ENCODE measurements at regions not wholly inside any gene's neighbourhood (a gene's known extent, or its start where the extent isn't known, plus 50 kb on each side); places are given as distances from the start of the nearest gene placed in this dataset.

DNA sequence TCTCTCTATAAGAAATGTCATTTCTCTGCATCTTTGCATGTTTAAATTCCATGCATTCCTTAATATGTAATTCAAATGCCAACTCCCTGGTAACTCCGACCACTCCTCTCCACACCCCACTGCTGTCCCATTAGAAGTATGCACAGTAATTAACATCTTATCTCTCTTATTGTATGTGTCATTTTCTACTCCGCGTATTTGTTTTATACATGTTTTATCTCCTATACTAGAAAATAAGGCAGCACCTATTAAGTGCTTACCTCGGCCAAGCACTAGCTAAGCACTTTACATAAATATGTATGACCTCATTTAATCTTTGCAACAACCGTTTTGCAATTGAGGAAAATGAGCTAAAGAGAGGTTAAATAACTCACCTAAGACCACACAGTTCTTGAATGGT lies 469.8 kb downstream of the BCAT1 start:
- no peak for DNase-seq
- WGBS (ENCODE audit: insufficient coverage, low lambda C conversion rate): 60% methylated on average over 2 of the region's 5 CpGs
- H3K4me1 ChIP-seq (ENCODE audit: control insufficient read depth, insufficient read depth, low read length): no peaks in the 10 kb centered on the region
- H3K36me3 ChIP-seq (ENCODE audit: control insufficient read depth, insufficient read depth, low read length): no peaks in the 10 kb centered on the region
- no peaks in the 10 kb centered on the region for H3K27me3 ChIP-seq (ENCODE audit: control insufficient read depth, insufficient read depth, low read length)
- no peak overlapping the region for H3K4me3 ChIP-seq (ENCODE audit: low read length)
- H3K9me3 ChIP-seq (ENCODE audit: control insufficient read depth, low read depth, low read length): no peaks in the 10 kb centered on the region
- H3K27ac ChIP-seq (ENCODE audit: low read length): no peak overlapping the region

DNA sequence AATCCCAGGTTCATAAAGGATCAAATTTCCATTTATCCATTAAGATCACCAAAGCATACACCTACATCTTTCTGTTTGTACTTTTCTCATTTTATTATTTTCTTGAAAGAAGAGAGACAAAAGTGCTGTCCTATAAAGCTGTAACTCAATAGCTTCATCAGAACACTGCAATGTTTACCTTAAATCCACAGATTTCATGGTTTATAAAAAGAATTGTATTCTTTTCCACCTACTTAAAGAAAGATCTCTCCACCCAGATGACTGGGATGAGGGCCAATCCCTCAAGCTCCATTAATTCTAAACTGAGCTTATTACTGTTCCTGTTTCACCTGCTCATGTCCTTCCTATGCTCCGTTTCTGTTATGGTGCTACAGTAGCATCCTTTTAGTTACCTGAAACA lies 470.6 kb downstream of the BCAT1 start:
- Histone ChIP-seq H3K27ac (ENCODE audit: low read length) (no peak overlapping the region), H3K4me1 (ENCODE audit: control insufficient read depth, insufficient read depth, low read length) (no peaks in the 10 kb centered on the region), H3K27me3 (ENCODE audit: control insufficient read depth, insufficient read depth, low read length) (no peaks in the 10 kb centered on the region), H3K9me3 (ENCODE audit: control insufficient read depth, low read depth, low read length) (no peaks in the 10 kb centered on the region), H3K36me3 (ENCODE audit: control insufficient read depth, insufficient read depth, low read length) (no peaks in the 10 kb centered on the region), H3K4me3 (ENCODE audit: low read length) (no peak overlapping the region)
- DNase-seq: no peak
- WGBS (ENCODE audit: insufficient coverage, low lambda C conversion rate): no CpG with 5 or more reads among the region's 1 CpG

DNA sequence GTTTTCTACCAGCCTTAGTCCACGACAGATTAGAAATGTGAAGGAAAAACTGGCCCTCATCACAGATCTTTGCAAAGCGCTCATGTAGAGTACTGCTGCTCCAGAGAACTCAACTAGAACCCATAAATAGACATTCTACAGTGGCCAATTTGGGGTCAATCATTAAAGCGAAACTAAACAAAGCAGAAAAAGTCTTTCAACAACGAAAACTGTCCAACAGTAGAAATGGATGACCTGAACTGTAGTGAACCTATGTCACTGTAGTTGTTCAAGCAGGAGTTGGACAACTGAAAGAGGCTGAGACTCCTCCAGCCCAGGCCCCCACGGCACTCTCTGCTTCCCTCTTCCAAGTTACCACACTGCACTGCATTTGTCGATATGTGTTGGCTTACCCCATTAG lies 472.6 kb downstream of the BCAT1 start:
- Histone ChIP-seq H3K27me3 (ENCODE audit: control insufficient read depth, insufficient read depth, low read length) (no peaks in the 10 kb centered on the region), H3K4me1 (ENCODE audit: control insufficient read depth, insufficient read depth, low read length) (no peaks in the 10 kb centered on the region), H3K4me3 (ENCODE audit: low read length) (no peak overlapping the region), H3K36me3 (ENCODE audit: control insufficient read depth, insufficient read depth, low read length) (no peaks in the 10 kb centered on the region), H3K9me3 (ENCODE audit: control insufficient read depth, low read depth, low read length) (no peaks in the 10 kb centered on the region), H3K27ac (ENCODE audit: low read length) (no peak overlapping the region)
- no peak for DNase-seq
- 75% methylated on average over 2 of the region's 6 CpGs for WGBS (ENCODE audit: insufficient coverage, low lambda C conversion rate)

DNA sequence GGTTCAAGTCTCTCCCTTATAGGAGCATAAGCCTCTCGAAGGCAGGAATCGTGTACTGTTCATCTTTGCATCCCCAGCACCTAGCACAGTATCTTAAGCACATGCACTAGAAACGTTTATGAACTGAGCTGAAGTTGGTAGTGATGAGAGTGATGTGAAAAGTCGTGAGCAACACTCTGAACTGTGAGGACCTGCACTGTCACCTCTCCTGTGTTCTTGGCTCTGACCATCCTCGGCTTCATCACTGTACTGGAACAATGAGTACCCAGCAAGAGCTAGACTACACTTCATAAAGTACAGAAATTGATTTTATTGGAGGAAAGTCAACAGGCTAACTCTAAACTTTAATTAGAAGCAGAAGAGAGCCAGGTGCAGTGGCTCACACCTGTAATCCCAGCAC lies 473.6 kb downstream of the BCAT1 start:
- Histone ChIP-seq H3K27me3 (ENCODE audit: control insufficient read depth, insufficient read depth, low read length) (no peaks in the 10 kb centered on the region), H3K27ac (ENCODE audit: low read length) (no peak overlapping the region), H3K9me3 (ENCODE audit: control insufficient read depth, low read depth, low read length) (no peaks in the 10 kb centered on the region), H3K36me3 (ENCODE audit: control insufficient read depth, insufficient read depth, low read length) (no peaks in the 10 kb centered on the region), H3K4me1 (ENCODE audit: control insufficient read depth, insufficient read depth, low read length) (no peaks in the 10 kb centered on the region), H3K4me3 (ENCODE audit: low read length) (no peak overlapping the region)
- WGBS (ENCODE audit: insufficient coverage, low lambda C conversion rate): no CpG with 5 or more reads among the region's 5 CpGs
- no peak for DNase-seq

DNA sequence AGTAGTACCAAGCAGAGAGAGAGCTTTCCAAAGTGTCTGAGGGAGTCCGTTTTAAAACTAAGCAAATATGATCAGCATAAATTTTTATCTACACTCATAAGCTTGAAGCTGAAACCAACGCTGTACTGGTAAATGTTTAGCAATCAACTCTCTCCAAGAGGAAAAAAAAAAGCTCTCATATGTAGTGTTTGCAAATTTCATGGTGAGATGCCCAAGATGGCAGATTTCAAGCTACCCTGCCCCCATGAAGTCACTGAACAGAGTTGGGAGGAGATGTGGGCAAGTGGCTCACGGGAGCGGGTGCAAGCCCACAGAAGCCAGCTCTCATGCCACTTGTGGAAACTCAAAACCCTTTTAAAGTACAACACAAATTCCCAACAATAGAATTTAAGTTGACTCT lies 475.8 kb downstream of the BCAT1 start:
- Histone ChIP-seq H3K27ac (ENCODE audit: low read length) (no peak overlapping the region), H3K4me1 (ENCODE audit: control insufficient read depth, insufficient read depth, low read length) (no peaks in the 10 kb centered on the region), H3K4me3 (ENCODE audit: low read length) (no peak overlapping the region), H3K27me3 (ENCODE audit: control insufficient read depth, insufficient read depth, low read length) (no peaks in the 10 kb centered on the region), H3K36me3 (ENCODE audit: control insufficient read depth, insufficient read depth, low read length) (no peaks in the 10 kb centered on the region), H3K9me3 (ENCODE audit: control insufficient read depth, low read depth, low read length) (no peaks in the 10 kb centered on the region)
- WGBS (ENCODE audit: insufficient coverage, low lambda C conversion rate): no CpG with 5 or more reads among the region's 4 CpGs
- no peak for DNase-seq

DNA sequence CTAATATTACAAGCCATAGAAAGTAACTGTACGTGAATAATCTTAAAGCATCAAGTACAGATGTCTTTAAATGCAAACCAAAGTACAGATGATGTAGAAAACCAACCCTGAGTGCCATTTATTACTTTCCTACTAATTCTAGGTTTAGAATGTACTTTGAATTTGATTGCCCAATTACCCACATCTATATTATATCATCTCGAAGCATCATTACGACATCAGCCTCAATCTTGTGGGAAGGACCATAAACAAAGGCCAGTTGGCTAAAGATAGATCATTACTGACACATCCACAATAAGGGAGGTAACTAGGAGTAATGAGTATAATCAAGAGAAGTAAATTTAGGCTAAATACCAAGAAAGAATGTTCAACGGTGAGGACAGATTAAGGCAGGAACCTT lies 478.9 kb downstream of the BCAT1 start:
- Histone ChIP-seq H3K4me1 (ENCODE audit: control insufficient read depth, insufficient read depth, low read length) (no peaks in the 10 kb centered on the region), H3K4me3 (ENCODE audit: low read length) (no peak overlapping the region), H3K27me3 (ENCODE audit: control insufficient read depth, insufficient read depth, low read length) (no peaks in the 10 kb centered on the region), H3K9me3 (ENCODE audit: control insufficient read depth, low read depth, low read length) (no peaks in the 10 kb centered on the region), H3K27ac (ENCODE audit: low read length) (no peak overlapping the region), H3K36me3 (ENCODE audit: control insufficient read depth, insufficient read depth, low read length) (no peaks in the 10 kb centered on the region)
- 78% methylated on average over 3 of the region's 4 CpGs for WGBS (ENCODE audit: insufficient coverage, low lambda C conversion rate)
- no peak for DNase-seq

DNA sequence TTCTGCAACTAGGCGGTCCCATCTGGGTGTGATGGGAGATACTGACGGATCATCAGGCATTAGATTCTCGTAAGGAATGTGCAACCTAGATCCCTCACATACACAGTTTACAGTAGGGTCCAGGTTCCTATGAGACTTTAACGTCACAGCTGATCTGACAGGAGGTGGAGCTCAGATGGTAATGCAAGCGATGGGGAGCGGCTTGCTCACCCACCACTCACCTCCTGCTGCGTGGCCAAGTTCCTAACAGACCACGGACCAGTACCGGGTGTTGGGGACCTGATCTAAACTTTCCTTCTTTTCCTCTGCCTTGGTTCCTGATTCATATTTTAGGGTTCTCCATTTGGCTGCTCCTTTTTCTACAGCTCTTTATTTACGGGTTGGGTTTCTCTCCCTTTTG lies 479.8 kb downstream of the BCAT1 start:
- no peak for DNase-seq
- H3K9me3 ChIP-seq (ENCODE audit: control insufficient read depth, low read depth, low read length): no peaks in the 10 kb centered on the region
- H3K4me1 ChIP-seq (ENCODE audit: control insufficient read depth, insufficient read depth, low read length): no peaks in the 10 kb centered on the region
- no peak overlapping the region for H3K4me3 ChIP-seq (ENCODE audit: low read length)
- H3K27ac ChIP-seq (ENCODE audit: low read length): no peak overlapping the region
- no peaks in the 10 kb centered on the region for H3K36me3 ChIP-seq (ENCODE audit: control insufficient read depth, insufficient read depth, low read length)
- no peaks in the 10 kb centered on the region for H3K27me3 ChIP-seq (ENCODE audit: control insufficient read depth, insufficient read depth, low read length)
- 97% methylated on average over 4 of the region's 10 CpGs for WGBS (ENCODE audit: insufficient coverage, low lambda C conversion rate)

DNA sequence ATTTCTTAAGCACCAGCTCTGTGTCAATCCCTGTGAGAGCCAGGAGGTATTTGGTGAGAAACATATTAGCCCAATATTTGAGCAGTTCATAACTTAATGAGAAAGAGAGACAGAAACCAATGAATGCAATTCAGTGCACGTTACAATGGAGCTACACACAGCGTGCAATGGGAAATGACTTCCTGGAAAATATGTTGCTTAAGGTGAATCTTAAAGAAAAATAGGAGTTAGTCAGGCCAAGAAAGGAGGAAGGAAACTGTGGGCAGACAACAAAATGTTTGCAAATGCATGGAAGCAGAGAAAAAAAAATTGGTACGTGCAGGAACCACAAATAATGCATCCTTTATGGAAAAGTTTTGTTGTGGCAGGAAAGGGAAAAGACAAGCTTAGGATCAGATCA lies 481.7 kb downstream of the BCAT1 start:
- whole genome bisulfite sequencing (ENCODE audit: insufficient coverage, low lambda C conversion rate): 83% methylated on average over 1 of the region's 3 CpGs
- no peaks in the 10 kb centered on the region for H3K4me1 ChIP-seq (ENCODE audit: control insufficient read depth, insufficient read depth, low read length)
- H3K27me3 ChIP-seq (ENCODE audit: control insufficient read depth, insufficient read depth, low read length): no peaks in the 10 kb centered on the region
- no peak for DNase-seq
- no peak overlapping the region for H3K27ac ChIP-seq (ENCODE audit: low read length)
- no peak overlapping the region for H3K4me3 ChIP-seq (ENCODE audit: low read length)
- no peaks in the 10 kb centered on the region for H3K9me3 ChIP-seq (ENCODE audit: control insufficient read depth, low read depth, low read length)
- no peaks in the 10 kb centered on the region for H3K36me3 ChIP-seq (ENCODE audit: control insufficient read depth, insufficient read depth, low read length)

DNA sequence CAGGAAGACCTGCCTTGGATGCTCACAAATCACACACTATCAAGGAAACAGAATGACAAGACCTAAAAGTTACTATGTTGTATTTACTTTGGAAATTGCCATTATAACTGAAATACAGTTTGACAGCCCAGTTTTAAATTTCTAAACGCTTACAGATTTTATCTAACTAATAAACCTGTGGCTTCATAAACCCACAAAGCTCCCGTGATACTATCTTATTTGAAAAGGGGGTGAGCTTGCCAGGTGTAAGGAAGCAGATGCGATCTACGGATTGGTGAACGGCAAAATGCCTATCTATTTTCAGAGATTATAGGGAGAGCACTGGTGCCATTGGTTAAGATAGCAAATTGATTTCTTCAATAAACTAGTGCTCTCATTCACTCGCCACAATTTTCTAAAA lies 485.5 kb downstream of the BCAT1 start:
- H3K36me3 ChIP-seq (ENCODE audit: control insufficient read depth, insufficient read depth, low read length): no peaks in the 10 kb centered on the region
- no peaks in the 10 kb centered on the region for H3K9me3 ChIP-seq (ENCODE audit: control insufficient read depth, low read depth, low read length)
- H3K27ac ChIP-seq (ENCODE audit: low read length): no peak overlapping the region
- no peaks in the 10 kb centered on the region for H3K4me1 ChIP-seq (ENCODE audit: control insufficient read depth, insufficient read depth, low read length)
- H3K27me3 ChIP-seq (ENCODE audit: control insufficient read depth, insufficient read depth, low read length): no peaks in the 10 kb centered on the region
- no peak for DNase-seq
- 80% methylated on average over 1 of the region's 6 CpGs for WGBS (ENCODE audit: insufficient coverage, low lambda C conversion rate)
- no peak overlapping the region for H3K4me3 ChIP-seq (ENCODE audit: low read length)

DNA sequence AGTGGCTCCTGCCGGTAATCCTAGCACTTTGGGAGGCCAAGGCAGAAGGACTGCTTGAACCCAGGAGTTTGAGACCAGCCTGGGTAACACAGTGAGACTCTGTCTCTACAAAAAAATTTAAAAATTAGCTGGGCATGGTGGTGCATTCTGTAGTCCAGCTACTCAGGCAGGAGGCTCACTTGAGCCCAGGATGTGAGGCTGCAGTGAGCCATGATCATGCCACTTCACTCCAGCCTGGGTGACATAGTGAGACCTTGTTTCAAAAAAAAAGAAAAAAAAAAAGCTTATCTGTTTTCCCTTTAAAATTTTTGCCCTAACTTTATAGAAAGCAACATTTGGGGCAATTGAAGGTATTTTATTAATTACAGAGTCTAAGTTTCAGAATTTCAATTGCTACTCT lies 486.0 kb downstream of the BCAT1 start:
- H3K36me3 ChIP-seq (ENCODE audit: control insufficient read depth, insufficient read depth, low read length): no peaks in the 10 kb centered on the region
- no CpG with 5 or more reads among the region's 1 CpG for WGBS (ENCODE audit: insufficient coverage, low lambda C conversion rate)
- H3K9me3 ChIP-seq (ENCODE audit: control insufficient read depth, low read depth, low read length): no peaks in the 10 kb centered on the region
- no peak for DNase-seq
- H3K4me3 ChIP-seq (ENCODE audit: low read length): no peak overlapping the region
- H3K27me3 ChIP-seq (ENCODE audit: control insufficient read depth, insufficient read depth, low read length): no peaks in the 10 kb centered on the region
- no peak overlapping the region for H3K27ac ChIP-seq (ENCODE audit: low read length)
- H3K4me1 ChIP-seq (ENCODE audit: control insufficient read depth, insufficient read depth, low read length): no peaks in the 10 kb centered on the region

DNA sequence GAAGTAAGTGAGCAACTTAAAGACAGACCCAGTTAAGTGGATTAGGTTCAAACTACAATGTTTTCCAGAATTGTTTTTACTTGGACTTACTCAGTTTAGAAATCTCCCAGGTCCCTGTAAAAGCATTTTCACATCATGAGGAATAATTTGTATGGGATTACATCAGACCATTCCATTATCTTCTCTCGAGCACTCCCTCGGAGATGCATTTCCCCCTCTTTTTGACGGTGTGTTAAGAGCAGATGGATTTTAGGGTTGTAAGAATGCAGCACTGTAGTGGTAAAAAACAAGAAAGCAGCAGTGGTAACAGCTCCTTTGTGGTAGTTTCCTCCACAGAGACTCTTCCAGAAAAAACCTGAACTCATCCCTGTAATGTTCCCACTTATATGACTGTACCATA lies 488.4 kb downstream of the BCAT1 start:
- H3K36me3 ChIP-seq (ENCODE audit: control insufficient read depth, insufficient read depth, low read length): no peaks in the 10 kb centered on the region

More for the DNA sequence above, 488.4 kb downstream of the BCAT1 start:
- WGBS (ENCODE audit: insufficient coverage, low lambda C conversion rate): no CpG with 5 or more reads among the region's 3 CpGs
- DNase-seq: no peak
- no peak overlapping the region for H3K4me3 ChIP-seq (ENCODE audit: low read length)
- H3K27ac ChIP-seq (ENCODE audit: low read length): no peak overlapping the region
- H3K4me1 ChIP-seq (ENCODE audit: control insufficient read depth, insufficient read depth, low read length): no peaks in the 10 kb centered on the region
- no peaks in the 10 kb centered on the region for H3K9me3 ChIP-seq (ENCODE audit: control insufficient read depth, low read depth, low read length)
- no peaks in the 10 kb centered on the region for H3K27me3 ChIP-seq (ENCODE audit: control insufficient read depth, insufficient read depth, low read length)
